Lung (tissue), 11 donors: ENCODE measurements at regions not wholly inside any gene's neighbourhood (a gene's known extent, or its start where the extent isn't known, plus 50 kb on each side); places are given as distances from the start of the nearest gene placed in this dataset.

ENCODE experiments used
- ATAC-seq: fragments of 200-7000 bp; cut with Tn5 transposase; one replicate; pipeline ENCODE4 v1.9.1; 2020; ENCODE audit warnings: moderate number of reproducible peaks; ENCODE audit not compliant: insufficient read depth, low FRiP score
- DNase-seq, 3 donors: peaks; one replicate each; pipeline ENCODE4 v3.0.0-alpha.2; 2013 to 2017
- H3K27ac ChIP-seq, 2 donors: one replicate each; pipeline ENCODE4 v1.5.1; 2013; ENCODE audit warnings: mild to moderate bottlenecking in 2 of 2, moderate library complexity in 2 of 2, control low read depth in 1 of 2, inconsistent platforms in 1 of 2, low read depth in 1 of 2, low read length in 1 of 2
- H3K27me3 ChIP-seq, 3 donors: one replicate each; pipeline ENCODE4 v1.5.1; 2013; ENCODE audit warnings: low read length in 2 of 3; ENCODE audit not compliant: control insufficient read depth in 3 of 3, insufficient read depth in 3 of 3
- H3K36me3 ChIP-seq, 4 donors: one replicate each; pipeline ENCODE4 v1.5.1; 2013; ENCODE audit warnings: low read length in 4 of 4, mild to moderate bottlenecking in 1 of 4, moderate library complexity in 1 of 4; ENCODE audit not compliant: control insufficient read depth in 4 of 4, insufficient read depth in 4 of 4
- H3K4me1 ChIP-seq, 5 donors: one replicate each; pipeline ENCODE4 v1.5.1; 2013; ENCODE audit warnings: low read length in 5 of 5, mild to moderate bottlenecking in 2 of 5, moderate library complexity in 1 of 5; ENCODE audit not compliant: control insufficient read depth in 5 of 5, insufficient read depth in 5 of 5
- H3K4me3 ChIP-seq: one replicate; pipeline ENCODE4 v1.5.1; 2013; ENCODE audit warnings: mild to moderate bottlenecking, control low read depth, moderate library complexity
- H3K9ac ChIP-seq, 2 donors: one replicate each; pipeline ENCODE4 v1.5.1; 2013; ENCODE audit warnings: low read length in 2 of 2, control low read depth in 1 of 2; ENCODE audit not compliant: insufficient read depth in 1 of 2
- H3K9me3 ChIP-seq, 4 donors: one replicate each; pipeline ENCODE4 v1.5.1; 2013; ENCODE audit warnings: low read length in 3 of 4, mild to moderate bottlenecking in 1 of 4, moderate library complexity in 1 of 4; ENCODE audit not compliant: control insufficient read depth in 4 of 4, insufficient read depth in 3 of 4
- WGBS, 2 donors: extraction: QIAGEN DNeasy Blood & Tissue Kit; methylation state at CpG; one replicate each; pipeline ENCODE4 v1.1.7; 2013; 5-methylcytosine and 5-hydroxymethylcytosine counted together
- TF ChIP-seq, protein P1 (sequence below): IDR thresholded peaks from 2 replicates; pipeline ENCODE4 v1.5.1; 2012; ENCODE audit warnings: mild to moderate bottlenecking; ENCODE audit errors: control extremely low read depth, extremely low read depth
- donor health status: control.
- donor health status: control.
- donor health status: Bipolar disorder and iron deficiency.
- donor health status: healthy.
- donor health status: DM: yes; HTN: yes; CAD: no.

- Histone ChIP-seq H3K9me3 (no peaks in the 10 kb centered on the region), H3K4me3 (no peak overlapping the region), H3K9ac (no peak overlapping the region), H3K36me3 (no peaks in the 10 kb centered on the region), H3K27ac (no peak overlapping the region), H3K4me1 (no peaks in the 10 kb centered on the region), H3K27me3 (no peaks in the 10 kb centered on the region)
- TF ChIP-seq, protein P1, sequence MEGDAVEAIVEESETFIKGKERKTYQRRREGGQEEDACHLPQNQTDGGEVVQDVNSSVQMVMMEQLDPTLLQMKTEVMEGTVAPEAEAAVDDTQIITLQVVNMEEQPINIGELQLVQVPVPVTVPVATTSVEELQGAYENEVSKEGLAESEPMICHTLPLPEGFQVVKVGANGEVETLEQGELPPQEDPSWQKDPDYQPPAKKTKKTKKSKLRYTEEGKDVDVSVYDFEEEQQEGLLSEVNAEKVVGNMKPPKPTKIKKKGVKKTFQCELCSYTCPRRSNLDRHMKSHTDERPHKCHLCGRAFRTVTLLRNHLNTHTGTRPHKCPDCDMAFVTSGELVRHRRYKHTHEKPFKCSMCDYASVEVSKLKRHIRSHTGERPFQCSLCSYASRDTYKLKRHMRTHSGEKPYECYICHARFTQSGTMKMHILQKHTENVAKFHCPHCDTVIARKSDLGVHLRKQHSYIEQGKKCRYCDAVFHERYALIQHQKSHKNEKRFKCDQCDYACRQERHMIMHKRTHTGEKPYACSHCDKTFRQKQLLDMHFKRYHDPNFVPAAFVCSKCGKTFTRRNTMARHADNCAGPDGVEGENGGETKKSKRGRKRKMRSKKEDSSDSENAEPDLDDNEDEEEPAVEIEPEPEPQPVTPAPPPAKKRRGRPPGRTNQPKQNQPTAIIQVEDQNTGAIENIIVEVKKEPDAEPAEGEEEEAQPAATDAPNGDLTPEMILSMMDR: no peak
- 65 to 85% methylated on average over 4 of the region's 4 CpGs for WGBS, 2 donors
- DNase-seq: no peak
- no peak for ATAC-seq
These were observed 481.4 kb downstream of the CMPK2 start for GRCh38 chr2:6384341-6384740.

DNA sequence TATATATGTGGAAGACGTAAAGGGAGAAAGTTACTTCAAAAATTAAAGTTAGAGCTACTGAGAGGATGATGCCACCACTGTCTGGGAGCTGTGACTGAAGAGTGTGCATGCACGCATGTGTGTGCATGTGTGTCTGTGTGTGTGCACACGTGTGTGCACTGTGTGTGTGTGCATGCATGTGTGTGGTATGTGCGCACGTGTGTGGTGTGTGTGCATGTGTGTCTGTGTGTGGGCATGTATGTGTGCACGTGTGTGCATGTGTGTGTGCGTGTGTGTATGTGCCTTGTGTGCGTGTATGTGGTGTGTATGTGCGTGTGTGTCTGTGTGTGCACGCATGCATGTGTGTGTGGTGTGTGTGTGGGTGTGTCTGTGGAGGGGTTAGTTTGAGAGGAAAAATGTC is 473.4 kb downstream of the CMPK2 start:
- Histone ChIP-seq H3K36me3 (no peaks in the 10 kb centered on the region), H3K4me3 (no peak overlapping the region), H3K27ac (no peak overlapping the region), H3K4me1 (no peaks in the 10 kb centered on the region), H3K9me3 (peaks cover 0 to 2% (median under 1%) of the 10 kb centered on the region in 4 donors), H3K27me3 (no peaks in the 10 kb centered on the region), H3K9ac (no peak overlapping the region)
- DNase-seq (no peak), ATAC-seq (no peak)
- WGBS, 2 donors: 91 to 93% methylated on average over 10 of the region's 10 CpGs
- TF ChIP-seq, protein P1: no peak

DNA sequence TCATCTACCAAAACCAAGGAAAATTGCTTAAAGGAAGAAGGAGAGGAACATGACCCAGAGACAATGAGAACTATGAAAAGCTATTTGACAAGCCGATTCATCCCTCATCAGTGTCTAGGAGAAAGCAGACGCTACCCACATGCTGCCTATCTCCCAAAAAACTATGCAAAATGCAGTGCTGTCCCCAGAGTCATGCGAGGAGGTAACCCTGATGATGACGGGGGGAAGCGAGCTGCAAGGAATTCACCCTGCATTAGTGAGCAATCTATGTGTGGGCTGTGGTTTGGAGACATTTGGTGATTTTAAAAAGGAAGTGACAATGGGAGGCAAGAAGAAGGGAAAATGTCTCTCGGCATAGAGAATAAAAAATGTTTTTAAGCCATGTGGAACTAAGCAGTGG is 472.7 kb downstream of the CMPK2 start:
- Histone ChIP-seq H3K9me3 (peaks cover 0 to 2% (median under 1%) of the 10 kb centered on the region in 4 donors), H3K27ac (no peak overlapping the region), H3K4me3 (no peak overlapping the region), H3K9ac (no peak overlapping the region), H3K27me3 (no peaks in the 10 kb centered on the region), H3K4me1 (no peaks in the 10 kb centered on the region), H3K36me3 (no peaks in the 10 kb centered on the region)
- TF ChIP-seq, protein P1: no peak
- DNase-seq (no peak), ATAC-seq (no peak)
- 77% methylated on average over 6 of the region's 6 CpGs for WGBS, 2 donors

DNA sequence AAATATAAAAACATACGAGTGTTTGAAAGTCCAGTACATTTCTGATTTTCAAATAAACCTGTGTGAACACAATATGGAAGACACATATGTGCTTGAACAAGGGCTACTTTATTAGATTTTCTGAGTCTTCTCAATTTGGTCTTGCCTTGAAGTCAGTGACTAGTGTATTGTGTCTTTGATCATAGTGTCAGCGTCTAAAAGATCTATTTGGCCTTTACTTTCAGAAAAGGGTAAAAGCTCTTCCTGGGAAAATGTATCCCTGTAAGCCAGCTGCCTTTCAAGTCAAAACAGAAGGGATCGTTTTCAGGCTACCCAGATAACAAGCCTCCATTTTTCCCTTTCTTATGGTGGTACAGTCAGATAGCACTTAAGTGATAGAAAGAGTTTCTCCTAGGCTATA is 471.9 kb downstream of the CMPK2 start:
- Histone ChIP-seq H3K9ac (no peak overlapping the region), H3K4me3 (no peak overlapping the region), H3K27ac (no peak overlapping the region), H3K36me3 (no peaks in the 10 kb centered on the region), H3K9me3 (peaks cover 0 to 2% (median under 1%) of the 10 kb centered on the region in 4 donors), H3K27me3 (no peaks in the 10 kb centered on the region), H3K4me1 (no peaks in the 10 kb centered on the region)
- DNase-seq: no peak
- TF ChIP-seq, protein P1: no peak
- ATAC-seq: no peak
- WGBS, 2 donors: 75 to 85% methylated on average over 3 of the region's 3 CpGs
